ENCODE measurements at regions not wholly inside any gene's neighbourhood (a gene's known extent, or its start where the extent isn't known, plus 50 kb on each side); places are given as distances from the start of the nearest gene placed in this dataset.

DNA sequence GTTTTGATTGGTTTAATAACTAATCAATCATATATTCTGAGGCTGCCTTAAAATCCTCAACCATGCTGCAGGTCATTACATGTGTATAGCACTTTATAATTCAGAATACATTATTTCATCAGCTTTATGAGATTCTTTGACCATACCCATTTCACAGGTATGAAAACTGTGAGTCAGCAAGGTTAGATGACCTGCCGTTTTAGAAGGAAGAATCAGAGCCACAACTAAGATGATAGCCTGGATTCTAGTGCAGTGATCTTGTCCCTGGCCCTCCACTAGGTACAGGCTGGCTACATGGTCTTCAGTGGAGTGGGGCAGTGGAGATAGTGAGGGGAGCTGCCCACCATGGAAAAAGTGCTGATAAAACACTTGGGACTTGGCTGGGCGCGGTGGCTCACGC is 154.4 kb upstream of the MAX start:
- Histone ChIP-seq H3K9me2 (replicated peaks; ENCODE audit: insufficient read depth, low read length) (no peaks in the 10 kb centered on the region), H3K4me3 (ENCODE audit: insufficient read depth, low read length, poor library complexity, severe bottlenecking) (no peak overlapping the region), H3K9ac (ENCODE audit: low read length) (no peak overlapping the region), H3F3A (ENCODE audit: insufficient read depth) (no peaks in the 10 kb centered on the region), H3K36me3 (ENCODE audit: low read length) (no peaks in the 10 kb centered on the region), H3K79me2 (ENCODE audit: insufficient read depth, low read length) (no peaks in the 10 kb centered on the region), H2AFZ (ENCODE audit: low read depth, low read length, severe bottlenecking) (no peak overlapping the region), H3K27ac (ENCODE audit: low read depth, low read length) (no peak overlapping the region), H3K4me2 (ENCODE audit: low read depth, low read length, poor library complexity, severe bottlenecking) (no peak overlapping the region), H4K20me1 (ENCODE audit: low read depth, low read length) (no peaks in the 10 kb centered on the region), H3K9me3 (ENCODE audit: insufficient read depth, low read length) (no peaks in the 10 kb centered on the region), H3K27me3 (ENCODE audit: low read length) (no peaks in the 10 kb centered on the region)
- TF ChIP-seq EZH2phosphoT487 (conservative IDR thresholded peaks at IDR 0.05; ENCODE audit: low read length), result no peak
- TF ChIP-seq, protein P1, sequence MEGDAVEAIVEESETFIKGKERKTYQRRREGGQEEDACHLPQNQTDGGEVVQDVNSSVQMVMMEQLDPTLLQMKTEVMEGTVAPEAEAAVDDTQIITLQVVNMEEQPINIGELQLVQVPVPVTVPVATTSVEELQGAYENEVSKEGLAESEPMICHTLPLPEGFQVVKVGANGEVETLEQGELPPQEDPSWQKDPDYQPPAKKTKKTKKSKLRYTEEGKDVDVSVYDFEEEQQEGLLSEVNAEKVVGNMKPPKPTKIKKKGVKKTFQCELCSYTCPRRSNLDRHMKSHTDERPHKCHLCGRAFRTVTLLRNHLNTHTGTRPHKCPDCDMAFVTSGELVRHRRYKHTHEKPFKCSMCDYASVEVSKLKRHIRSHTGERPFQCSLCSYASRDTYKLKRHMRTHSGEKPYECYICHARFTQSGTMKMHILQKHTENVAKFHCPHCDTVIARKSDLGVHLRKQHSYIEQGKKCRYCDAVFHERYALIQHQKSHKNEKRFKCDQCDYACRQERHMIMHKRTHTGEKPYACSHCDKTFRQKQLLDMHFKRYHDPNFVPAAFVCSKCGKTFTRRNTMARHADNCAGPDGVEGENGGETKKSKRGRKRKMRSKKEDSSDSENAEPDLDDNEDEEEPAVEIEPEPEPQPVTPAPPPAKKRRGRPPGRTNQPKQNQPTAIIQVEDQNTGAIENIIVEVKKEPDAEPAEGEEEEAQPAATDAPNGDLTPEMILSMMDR (IDR thresholded peaks at IDR 0.05; ENCODE audit: insufficient read depth, low read length, poor library complexity, severe bottlenecking), result no peak

DNA sequence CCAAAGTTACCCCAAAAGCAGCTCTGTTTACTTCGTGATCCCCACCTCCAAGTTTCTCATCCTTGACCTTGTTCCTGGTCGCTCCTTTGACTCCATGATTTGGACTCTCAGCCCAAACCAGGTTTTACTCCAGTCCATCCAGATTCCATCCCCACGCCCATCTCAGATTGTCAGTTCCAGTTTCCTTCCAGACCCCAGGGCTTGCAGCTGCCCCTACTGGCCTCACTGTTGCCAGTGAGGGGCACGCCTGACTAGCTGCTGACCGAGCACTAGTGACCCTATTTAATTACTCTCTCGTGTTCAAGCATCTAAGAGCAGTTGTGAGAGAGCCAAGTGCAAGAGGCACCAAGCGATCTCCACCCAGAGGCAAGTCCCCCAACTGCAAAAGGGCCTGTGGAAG is 155.1 kb upstream of the FUT8 start:
- no peak overlapping the region for H3K4me2 ChIP-seq (ENCODE audit: low read depth, low read length, poor library complexity, severe bottlenecking)

DNA sequence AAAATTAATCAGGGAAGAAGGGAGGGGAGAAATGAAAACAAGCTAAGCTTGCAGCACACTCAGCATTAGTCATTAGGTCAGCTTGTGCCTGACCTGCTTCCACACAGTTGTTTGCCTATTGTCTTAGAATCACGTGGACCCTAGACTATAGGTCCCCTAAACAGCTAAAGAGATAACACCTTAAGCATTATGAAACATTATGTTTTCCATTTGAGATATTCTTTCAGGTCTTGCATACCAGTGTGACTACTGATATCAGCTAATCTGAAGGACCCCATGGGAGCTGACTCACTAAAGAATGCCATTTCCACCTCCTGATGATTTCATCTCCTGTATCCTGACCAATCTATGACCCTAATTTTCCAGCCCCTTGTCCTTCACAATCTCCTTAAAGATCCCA is 154.1 kb upstream of the FUT8 start:
- TF ChIP-seq EZH2phosphoT487 (conservative IDR thresholded peaks at IDR 0.05; ENCODE audit: low read length), result no peak
- TF ChIP-seq, protein P1 (IDR thresholded peaks at IDR 0.05; ENCODE audit: insufficient read depth, low read length, poor library complexity, severe bottlenecking), result no peak
- Histone ChIP-seq H3K27ac (ENCODE audit: low read depth, low read length) (no peak overlapping the region), H3F3A (ENCODE audit: insufficient read depth) (no peaks in the 10 kb centered on the region), H2AFZ (ENCODE audit: low read depth, low read length, severe bottlenecking) (no peak overlapping the region), H3K9me3 (ENCODE audit: insufficient read depth, low read length) (no peaks in the 10 kb centered on the region), H3K9me2 (replicated peaks; ENCODE audit: insufficient read depth, low read length) (no peaks in the 10 kb centered on the region), H3K36me3 (ENCODE audit: low read length) (no peaks in the 10 kb centered on the region), H3K27me3 (ENCODE audit: low read length) (no peaks in the 10 kb centered on the region), H3K4me3 (ENCODE audit: insufficient read depth, low read length, poor library complexity, severe bottlenecking) (no peak overlapping the region), H3K4me2 (ENCODE audit: low read depth, low read length, poor library complexity, severe bottlenecking) (no peak overlapping the region), H3K79me2 (ENCODE audit: insufficient read depth, low read length) (no peaks in the 10 kb centered on the region), H4K20me1 (ENCODE audit: low read depth, low read length) (no peaks in the 10 kb centered on the region), H3K9ac (ENCODE audit: low read length) (no peak overlapping the region)

More for the DNA sequence above, 155.1 kb upstream of the FUT8 start:
- Histone ChIP-seq H4K20me1 (ENCODE audit: low read depth, low read length) (no peaks in the 10 kb centered on the region), H3K36me3 (ENCODE audit: low read length) (no peaks in the 10 kb centered on the region), H2AFZ (ENCODE audit: low read depth, low read length, severe bottlenecking) (no peak overlapping the region), H3K27me3 (ENCODE audit: low read length) (no peaks in the 10 kb centered on the region), H3K9ac (ENCODE audit: low read length) (no peak overlapping the region), H3K9me3 (ENCODE audit: insufficient read depth, low read length) (no peaks in the 10 kb centered on the region), H3K79me2 (ENCODE audit: insufficient read depth, low read length) (no peaks in the 10 kb centered on the region), H3K27ac (ENCODE audit: low read depth, low read length) (no peak overlapping the region), H3K4me3 (ENCODE audit: insufficient read depth, low read length, poor library complexity, severe bottlenecking) (no peak overlapping the region), H3F3A (ENCODE audit: insufficient read depth) (no peaks in the 10 kb centered on the region), H3K9me2 (replicated peaks; ENCODE audit: insufficient read depth, low read length) (no peaks in the 10 kb centered on the region)
- TF ChIP-seq, protein P1 (IDR thresholded peaks at IDR 0.05; ENCODE audit: insufficient read depth, low read length, poor library complexity, severe bottlenecking), result no peak
- no peak for TF ChIP-seq EZH2phosphoT487 (conservative IDR thresholded peaks at IDR 0.05; ENCODE audit: low read length)

Measured in SU-DHL-6 (cell line).